Right lobe of liver (tissue), 6 donors: ENCODE measurements at regions not wholly inside any gene's neighbourhood (a gene's known extent, or its start where the extent isn't known, plus 50 kb on each side); places are given as distances from the start of the nearest gene placed in this dataset.
A peak's percentile ranks its signal among the peaks of the same experiment; 100 is the strongest.

Experiments
- ATAC-seq, 4 donors: fragments of 200-7000 bp; cut with Tn5 transposase; one replicate each; pipeline ENCODE4 v1.9.1; 2020; ENCODE audit warnings: mild to moderate bottlenecking in 4 of 4, moderate library complexity in 4 of 4
- DNase-seq, 3 donors: peaks; one replicate each; pipeline ENCODE4 v3.0.0-alpha.2; 2020
- H3K27ac ChIP-seq, 3 donors: fragments of 200-600 bp; one replicate each; pipeline ENCODE4 v1.8.0; 2022
- H3K27me3 ChIP-seq, 2 donors: fragments of 200-600 bp; one replicate each; pipeline ENCODE4 v1.8.0; 2022
- H3K36me3 ChIP-seq, 4 donors: fragments of 200-600 bp; sonication (generic) in 1 of 4; one replicate each; pipeline versions ENCODE4 v1.5.1 to v1.8.0; 2017 to 2022; ENCODE audit warnings: control low read depth in 1 of 4
- H3K4me1 ChIP-seq, 4 donors: fragments of 200-600 bp; sonication (generic) in 1 of 4; one replicate each; pipeline versions ENCODE4 v1.5.1 to v1.8.0; 2017 to 2022; ENCODE audit warnings: control low read depth in 1 of 4
- H3K4me3 ChIP-seq, 3 donors: fragments of 200-600 bp; one replicate each; pipeline ENCODE4 v1.8.0; 2022
- H3K9me3 ChIP-seq, 4 donors: fragments of 200-600 bp; sonication (generic) in 1 of 4; one replicate each; pipeline versions ENCODE4 v1.5.1 to v1.8.0; 2017 to 2022; ENCODE audit warnings: control low read depth in 1 of 4
- CTCF ChIP-seq, 4 donors: fragments of 200-600 bp in 3 of 4; fragments of 450-650 bp in 1 of 4; IDR thresholded peaks; one replicate each; pipeline versions ENCODE4 v1.5.1 to v1.8.0; 2016 to 2022; ENCODE audit warnings: antibody characterized with exemption in 4 of 4, mild to moderate bottlenecking in 2 of 4
- POLR2A ChIP-seq: fragments of 450-650 bp; IDR thresholded peaks from one replicate; pipeline ENCODE4 v1.6.1; 2017; ENCODE audit warnings: antibody characterized with exemption, mild to moderate bottlenecking
- WGBS: methylation state at CpG from one replicate; pipeline ENCODE4 v1.1.6; 2018; ENCODE audit warnings: low coverage, low lambda C conversion rate; ENCODE audit not compliant: insufficient coverage; ENCODE audit errors: missing lambda C conversion rate; 5-methylcytosine and 5-hydroxymethylcytosine counted together
- intact Hi-C, 2 donors: fragments of 100-400 bp; cut with DNase I; formaldehyde crosslinking; loops; one replicate each; pipeline versions ENCODE4 v1.11.2 to v1.14.1; 2022
- donor health status: DM: no; HTN: yes; CAD: no.
- donor health status: DM: no; HTN: no; CAD: no.
- donor health status: DM: no; HTN: no; CAD: no.
- donor health status: DM: no; HTN: yes; CAD: no.
- donor health status: DM: no; HTN: yes; CAD: no.

DNA sequence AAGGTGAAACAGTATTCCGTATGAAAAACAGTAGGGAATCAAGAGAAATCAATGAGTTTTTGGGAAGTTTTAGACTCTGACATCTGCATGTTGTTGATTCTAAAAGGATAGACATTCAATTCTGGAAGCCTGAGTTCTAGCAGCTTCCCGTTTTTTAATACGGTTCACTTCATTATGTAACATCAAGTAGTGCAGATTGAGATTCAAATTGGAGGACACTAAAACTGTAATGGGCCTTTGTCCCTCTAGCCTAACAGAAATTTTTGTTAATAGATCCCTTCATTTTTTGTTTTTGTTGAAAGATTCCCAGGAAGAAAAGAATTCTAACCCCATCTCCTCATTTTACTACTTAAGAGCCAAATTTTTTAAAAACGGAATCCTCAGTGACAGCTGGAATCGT, 384.6 kb downstream of the SH3GL2 start:
- Histone ChIP-seq H3K27me3 (no peaks in the 10 kb centered on the region), H3K27ac (no peak overlapping the region), H3K36me3 (no peaks in the 10 kb centered on the region), H3K9me3 (no peaks in the 10 kb centered on the region), H3K4me1 (no peaks in the 10 kb centered on the region), H3K4me3 (no peak overlapping the region)
- DNase-seq (no peak), ATAC-seq (no peak)
- TF ChIP-seq CTCF (IDR thresholded peaks at IDR 0.05) (no peak), POLR2A (no peak)
- whole genome bisulfite sequencing = 52% methylated on average over 5 of the region's 5 CpGs
- intact Hi-C loops = no loop called here

- no peaks in the 10 kb centered on the region for H3K9me3 ChIP-seq
- H3K4me1 ChIP-seq = no peaks in the 10 kb centered on the region
- no peaks in the 10 kb centered on the region for H3K36me3 ChIP-seq
- DNase-seq = no peak
- ATAC-seq = peak in 1 of 4 donors; percentile 70
- H3K27me3 ChIP-seq = no peaks in the 10 kb centered on the region
- TF ChIP-seq CTCF (IDR thresholded peaks at IDR 0.05) = no peak
- TF ChIP-seq POLR2A = no peak
- intact Hi-C loops = no loop called here
- H3K27ac ChIP-seq = no peak overlapping the region
- WGBS = 33% methylated on average over 3 of the region's 3 CpGs
- H3K4me3 ChIP-seq = no peak overlapping the region
Measured at GRCh38 chr9:17967731-17968130, 388.9 kb downstream of the SH3GL2 start.

DNA sequence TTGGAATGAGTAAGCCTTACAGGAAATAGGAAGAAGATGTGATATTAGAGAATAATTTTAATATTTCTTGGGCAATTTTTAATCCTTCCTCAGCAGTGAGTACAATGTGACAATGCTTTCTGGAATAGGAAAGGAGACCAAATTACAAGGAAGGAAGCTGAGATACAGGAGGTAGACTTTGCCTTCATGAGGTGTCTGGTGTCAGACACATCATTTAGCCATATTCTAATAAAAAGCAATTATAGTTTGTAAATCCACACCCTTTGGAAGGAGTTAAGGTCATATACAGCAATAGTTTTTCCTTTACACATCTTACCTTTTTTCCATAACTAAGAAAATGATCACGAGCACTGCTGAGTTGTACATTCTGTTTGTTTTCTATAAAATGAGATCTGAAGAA, 390.4 kb downstream of the SH3GL2 start:
- no peaks in the 10 kb centered on the region for H3K9me3 ChIP-seq
- TF ChIP-seq CTCF (IDR thresholded peaks at IDR 0.05) (no peak), POLR2A (no peak)
- intact Hi-C loops = no loop called here
- no peak for DNase-seq
- WGBS = 0% methylated on average over 1 of the region's 1 CpG
- no peak overlapping the region for H3K27ac ChIP-seq
- H3K36me3 ChIP-seq = no peaks in the 10 kb centered on the region
- no peaks in the 10 kb centered on the region for H3K4me1 ChIP-seq
- no peak for ATAC-seq
- H3K27me3 ChIP-seq = no peaks in the 10 kb centered on the region
- H3K4me3 ChIP-seq = no peak overlapping the region

- no peak for ATAC-seq
- TF ChIP-seq CTCF (IDR thresholded peaks at IDR 0.05) (no peak), POLR2A (no peak)
- Histone ChIP-seq H3K4me3 (no peak overlapping the region), H3K27ac (no peak overlapping the region), H3K27me3 (no peaks in the 10 kb centered on the region), H3K36me3 (no peaks in the 10 kb centered on the region), H3K9me3 (no peaks in the 10 kb centered on the region), H3K4me1 (no peaks in the 10 kb centered on the region)
- intact Hi-C loops = no loop called here
- no peak for DNase-seq
Measured at GRCh38 chr9:17970277-17970676, 391.4 kb downstream of the SH3GL2 start.

- H3K4me3 ChIP-seq = no peak overlapping the region
- DNase-seq = no peak
- H3K27ac ChIP-seq = no peak overlapping the region
- no peaks in the 10 kb centered on the region for H3K4me1 ChIP-seq
- intact Hi-C loops = no loop called here
- ATAC-seq = no peak
- H3K27me3 ChIP-seq = no peaks in the 10 kb centered on the region
- no peaks in the 10 kb centered on the region for H3K36me3 ChIP-seq
- TF ChIP-seq POLR2A (no peak), CTCF (IDR thresholded peaks at IDR 0.05) (no peak)
- H3K9me3 ChIP-seq = peaks cover 0 to 11% (median 4%) of the 10 kb centered on the region in 4 donors
- WGBS = 44% methylated on average over 2 of the region's 2 CpGs
Measured at GRCh38 chr9:17978773-17979172, 399.9 kb downstream of the SH3GL2 start.
